ENCODE measurements at regions not wholly inside any gene's neighbourhood (a gene's known extent, or its start where the extent isn't known, plus 50 kb on each side); places are given as distances from the start of the nearest gene placed in this dataset.
"Not testable (repeated sequence)": the region's sequence is repeated elsewhere in the genome, so short reads cannot be mapped to it uniquely, and the experiment has no call there.

DNA sequence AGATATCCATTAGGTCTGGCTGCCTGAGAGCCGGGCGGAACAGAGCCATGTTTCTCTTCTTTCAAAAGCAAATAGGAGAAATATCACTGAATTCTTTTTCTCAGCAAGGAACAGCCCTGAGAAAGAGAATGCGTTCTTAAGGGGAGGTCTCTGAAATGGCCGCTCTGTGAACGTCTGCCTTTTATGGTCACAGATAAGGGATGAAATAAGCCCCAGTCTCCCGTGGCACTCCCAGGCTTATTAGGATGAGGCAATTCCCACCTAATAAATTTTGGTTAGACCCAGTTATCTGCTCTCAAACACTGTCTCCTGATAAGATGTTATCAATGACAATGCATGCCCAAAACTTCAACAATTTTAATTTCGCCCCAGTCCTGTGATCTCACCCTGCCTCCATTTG is 133.4 kb upstream of the KCNJ18 start:
- TF ChIP-seq, protein P1, sequence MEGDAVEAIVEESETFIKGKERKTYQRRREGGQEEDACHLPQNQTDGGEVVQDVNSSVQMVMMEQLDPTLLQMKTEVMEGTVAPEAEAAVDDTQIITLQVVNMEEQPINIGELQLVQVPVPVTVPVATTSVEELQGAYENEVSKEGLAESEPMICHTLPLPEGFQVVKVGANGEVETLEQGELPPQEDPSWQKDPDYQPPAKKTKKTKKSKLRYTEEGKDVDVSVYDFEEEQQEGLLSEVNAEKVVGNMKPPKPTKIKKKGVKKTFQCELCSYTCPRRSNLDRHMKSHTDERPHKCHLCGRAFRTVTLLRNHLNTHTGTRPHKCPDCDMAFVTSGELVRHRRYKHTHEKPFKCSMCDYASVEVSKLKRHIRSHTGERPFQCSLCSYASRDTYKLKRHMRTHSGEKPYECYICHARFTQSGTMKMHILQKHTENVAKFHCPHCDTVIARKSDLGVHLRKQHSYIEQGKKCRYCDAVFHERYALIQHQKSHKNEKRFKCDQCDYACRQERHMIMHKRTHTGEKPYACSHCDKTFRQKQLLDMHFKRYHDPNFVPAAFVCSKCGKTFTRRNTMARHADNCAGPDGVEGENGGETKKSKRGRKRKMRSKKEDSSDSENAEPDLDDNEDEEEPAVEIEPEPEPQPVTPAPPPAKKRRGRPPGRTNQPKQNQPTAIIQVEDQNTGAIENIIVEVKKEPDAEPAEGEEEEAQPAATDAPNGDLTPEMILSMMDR (conservative IDR thresholded peaks at IDR 0.05), result not testable (repeated sequence)
- not testable (repeated sequence) for TF ChIP-seq ZFX (IDR thresholded peaks at IDR 0.05)
